Fibroblast of lung (primary cell): ENCODE measurements at regions not wholly inside any gene's neighbourhood (a gene's known extent, or its start where the extent isn't known, plus 50 kb on each side); places are given as distances from the start of the nearest gene placed in this dataset.

Experiments
- EZH2 ChIP-seq: IDR thresholded peaks from 2 replicates; pipeline ENCODE4 v1.5.1; 2012; ENCODE audit warnings: low read length, control low read depth, mild to moderate bottlenecking; ENCODE audit errors: missing control alignments
- TF ChIP-seq, protein P1 (sequence below), 2 donors: IDR thresholded peaks in 1 of 2; conservative IDR thresholded peaks in 1 of 2; 1 replicate in 1 of 2; 2 replicates in 1 of 2; pipeline ENCODE4 v1.5.1; 2011 to 2012; ENCODE audit warnings: low read length in 2 of 2, control low read depth in 1 of 2, inconsistent platforms in 1 of 2, low read depth in 1 of 2, mild to moderate bottlenecking in 1 of 2

DNA sequence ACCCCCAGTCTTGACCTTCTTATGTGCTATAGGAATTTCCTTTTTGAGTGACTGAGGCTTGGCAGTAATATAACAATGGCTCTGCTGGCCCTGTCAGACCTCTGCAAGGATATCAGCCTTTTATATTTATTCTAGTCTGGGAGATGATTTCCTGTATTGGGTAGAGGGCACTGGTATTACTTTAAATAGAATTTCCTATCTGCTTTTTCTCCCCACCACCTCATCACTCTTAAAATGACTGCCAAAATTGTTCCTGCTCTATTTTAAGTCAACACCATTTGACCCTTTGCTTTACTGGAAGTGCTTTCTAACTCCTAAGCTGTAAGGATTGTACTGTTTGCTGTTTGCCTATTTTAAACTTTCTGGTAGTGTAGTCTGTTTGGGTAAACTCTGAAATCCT lies 658.4 kb upstream of the FSHR start:
- no peak for TF ChIP-seq EZH2
- TF ChIP-seq, protein P1, sequence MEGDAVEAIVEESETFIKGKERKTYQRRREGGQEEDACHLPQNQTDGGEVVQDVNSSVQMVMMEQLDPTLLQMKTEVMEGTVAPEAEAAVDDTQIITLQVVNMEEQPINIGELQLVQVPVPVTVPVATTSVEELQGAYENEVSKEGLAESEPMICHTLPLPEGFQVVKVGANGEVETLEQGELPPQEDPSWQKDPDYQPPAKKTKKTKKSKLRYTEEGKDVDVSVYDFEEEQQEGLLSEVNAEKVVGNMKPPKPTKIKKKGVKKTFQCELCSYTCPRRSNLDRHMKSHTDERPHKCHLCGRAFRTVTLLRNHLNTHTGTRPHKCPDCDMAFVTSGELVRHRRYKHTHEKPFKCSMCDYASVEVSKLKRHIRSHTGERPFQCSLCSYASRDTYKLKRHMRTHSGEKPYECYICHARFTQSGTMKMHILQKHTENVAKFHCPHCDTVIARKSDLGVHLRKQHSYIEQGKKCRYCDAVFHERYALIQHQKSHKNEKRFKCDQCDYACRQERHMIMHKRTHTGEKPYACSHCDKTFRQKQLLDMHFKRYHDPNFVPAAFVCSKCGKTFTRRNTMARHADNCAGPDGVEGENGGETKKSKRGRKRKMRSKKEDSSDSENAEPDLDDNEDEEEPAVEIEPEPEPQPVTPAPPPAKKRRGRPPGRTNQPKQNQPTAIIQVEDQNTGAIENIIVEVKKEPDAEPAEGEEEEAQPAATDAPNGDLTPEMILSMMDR (conservative IDR thresholded peaks at IDR 0.05 in 1 of 2, IDR thresholded peaks at IDR 0.05 in 1 of 2; ENCODE audit: low read depth in 1 of 2, low read length in 2 of 2): no peak
